H9 (cell line): ENCODE measurements at regions not wholly inside any gene's neighbourhood (a gene's known extent, or its start where the extent isn't known, plus 50 kb on each side); places are given as distances from the start of the nearest gene placed in this dataset.

Experiments
- DNase-seq: peaks from one replicate; pipeline ENCODE4 v3.0.0-alpha.2; 2017
- H2AFZ ChIP-seq: one replicate; pipeline ENCODE4 v1.6.1; 2013; ENCODE audit warnings: mild to moderate bottlenecking, low read length, control low read depth, moderate library complexity
- H2AK5ac ChIP-seq: 2 replicates; pipeline ENCODE4 v1.6.1; 2013; ENCODE audit warnings: low read length, control low read depth, mixed read lengths; ENCODE audit not compliant: insufficient read length
- H2BK120ac ChIP-seq: one replicate; pipeline ENCODE4 v1.6.1; 2013; ENCODE audit warnings: low read depth, mild to moderate bottlenecking, low read length, control low read depth, inconsistent platforms; ENCODE audit not compliant: poor library complexity, severe bottlenecking
- H2BK12ac ChIP-seq: 2 replicates; pipeline ENCODE4 v1.6.1; 2013; ENCODE audit warnings: low read length, control low read depth, mixed read lengths, low read depth; ENCODE audit not compliant: insufficient read length
- H2BK15ac ChIP-seq: 2 replicates; pipeline ENCODE4 v1.6.1; 2013; ENCODE audit warnings: low read depth, low read length, control low read depth
- H2BK20ac ChIP-seq: one replicate; pipeline ENCODE4 v1.6.1; 2013; ENCODE audit warnings: low read depth, mild to moderate bottlenecking, low read length, control low read depth, inconsistent platforms; ENCODE audit not compliant: poor library complexity, severe bottlenecking
- H2BK5ac ChIP-seq: 2 replicates; pipeline ENCODE4 v1.6.1; 2013; ENCODE audit warnings: low read length, control low read depth, mixed read lengths; ENCODE audit not compliant: insufficient read length
- H3K14ac ChIP-seq: 2 replicates; pipeline ENCODE4 v1.6.1; 2013; ENCODE audit warnings: low read length, control low read depth; ENCODE audit not compliant: insufficient read depth
- H3K18ac ChIP-seq: 2 replicates; pipeline ENCODE4 v1.6.1; 2013; ENCODE audit warnings: low read depth, mild to moderate bottlenecking, mixed read lengths, low read length, control low read depth; ENCODE audit not compliant: insufficient read length
- H3K23ac ChIP-seq: 2 replicates; pipeline ENCODE4 v1.6.1; 2013; ENCODE audit warnings: low read length, control low read depth, mixed read lengths, low read depth; ENCODE audit not compliant: insufficient read length
- H3K23me2 ChIP-seq: 2 replicates; pipeline ENCODE4 v1.6.1; 2013; ENCODE audit warnings: low read depth, mild to moderate bottlenecking, mixed read lengths, low read length, control low read depth; ENCODE audit not compliant: insufficient read length, poor library complexity, severe bottlenecking
- H3K27ac ChIP-seq: 2 replicates; pipeline ENCODE4 v1.5.1; 2013; ENCODE audit warnings: low read length, control low read depth, mixed read lengths, low read depth; ENCODE audit not compliant: insufficient read length
- H3K27me3 ChIP-seq: 2 replicates; pipeline ENCODE4 v1.6.1; 2013; ENCODE audit warnings: low read length, control low read depth, inconsistent platforms; ENCODE audit not compliant: insufficient read depth
- H3K4ac ChIP-seq: 2 replicates; pipeline ENCODE4 v1.6.1; 2013; ENCODE audit warnings: low read depth, mild to moderate bottlenecking, control low read depth, inconsistent platforms, low read length, moderate library complexity
- H3K4me1 ChIP-seq: 2 replicates; pipeline ENCODE4 v1.6.1; 2013; ENCODE audit warnings: low read length, control low read depth, inconsistent platforms; ENCODE audit not compliant: insufficient read depth
- H3K4me2 ChIP-seq: 2 replicates; pipeline ENCODE4 v1.6.1; 2013; ENCODE audit warnings: low read length, control low read depth, mixed read lengths; ENCODE audit not compliant: insufficient read length, insufficient read depth
- H3K56ac ChIP-seq: 2 replicates; pipeline ENCODE4 v1.6.1; 2013; ENCODE audit warnings: low read depth, mild to moderate bottlenecking, mixed read lengths, low read length, control low read depth; ENCODE audit not compliant: insufficient read length
- H3K79me1 ChIP-seq: 2 replicates; pipeline ENCODE4 v1.6.1; 2013; ENCODE audit warnings: low read depth, mild to moderate bottlenecking, moderate library complexity, low read length, control low read depth, inconsistent platforms; ENCODE audit not compliant: insufficient read depth, poor library complexity, severe bottlenecking
- H3K79me2 ChIP-seq: 2 replicates; pipeline ENCODE4 v1.6.1; 2013; ENCODE audit warnings: low read length, control low read depth, inconsistent platforms; ENCODE audit not compliant: insufficient read depth
- H3K9ac ChIP-seq: 2 replicates; pipeline ENCODE4 v1.6.1; 2013; ENCODE audit warnings: low read length, control low read depth, mixed read lengths; ENCODE audit not compliant: insufficient read length; ENCODE audit errors: extremely low read depth
- H3K9me3 ChIP-seq: one replicate; pipeline ENCODE4 v1.6.1; 2013; ENCODE audit warnings: low read depth, low read length, inconsistent platforms; ENCODE audit not compliant: control insufficient read depth
- H3T11ph ChIP-seq: one replicate; pipeline ENCODE4 v1.6.1; 2013; ENCODE audit warnings: mild to moderate bottlenecking, low read length, control low read depth, inconsistent platforms
- H4K20me1 ChIP-seq: one replicate; pipeline ENCODE4 v1.6.1; 2013; ENCODE audit not compliant: control insufficient read depth, insufficient read length, insufficient read depth
- H4K5ac ChIP-seq: 2 replicates; pipeline ENCODE4 v1.6.1; 2013; ENCODE audit warnings: low read depth, mild to moderate bottlenecking, mixed read lengths, low read length, control low read depth; ENCODE audit not compliant: insufficient read length
- H4K8ac ChIP-seq: replicated peaks from 2 replicates; pipeline ENCODE4 v1.6.1; 2013; ENCODE audit warnings: low read length, control low read depth, mixed read lengths, low read depth; ENCODE audit not compliant: insufficient read length
- H4K91ac ChIP-seq: 2 replicates; pipeline ENCODE4 v1.6.1; 2013; ENCODE audit warnings: low read depth, mild to moderate bottlenecking, moderate library complexity, mixed read lengths, low read length, control low read depth; ENCODE audit not compliant: insufficient read length
- H3K27ac Mint-ChIP-seq, 3 experiments: 2 replicates in 2 of 3; 3 replicates in 1 of 3; pipeline ENCODE4 v1.8.0; 2020 to 2021; ENCODE audit warnings: mixed read lengths in 3 of 3, mild to moderate bottlenecking in 1 of 3, moderate library complexity in 1 of 3
- H3K27me3 Mint-ChIP-seq: 2 replicates; pipeline ENCODE4 v1.8.0; 2021; ENCODE audit warnings: low read depth, mild to moderate bottlenecking, moderate library complexity, mixed read lengths
- H3K36me3 Mint-ChIP-seq, 3 experiments: 2 replicates in 2 of 3; 3 replicates in 1 of 3; pipeline ENCODE4 v1.8.0; 2020 to 2021; ENCODE audit warnings: low read depth in 3 of 3, mixed read lengths in 3 of 3; ENCODE audit not compliant: insufficient read depth in 1 of 3
- H3K4me1 Mint-ChIP-seq, 2 experiments: 2 replicates each; pipeline ENCODE4 v1.8.0; 2020; ENCODE audit warnings: mixed read lengths in 2 of 2
- H3K4me3 Mint-ChIP-seq, 2 experiments: 2 replicates in 1 of 2; 3 replicates in 1 of 2; pipeline ENCODE4 v1.8.0; 2020 to 2021; ENCODE audit warnings: mild to moderate bottlenecking in 2 of 2, mixed read lengths in 2 of 2, moderate library complexity in 1 of 2
- H3K9me3 Mint-ChIP-seq, 2 experiments: 2 replicates in 1 of 2; 3 replicates in 1 of 2; pipeline ENCODE4 v1.8.0; 2020; ENCODE audit warnings: mild to moderate bottlenecking in 2 of 2, mixed read lengths in 2 of 2, moderate library complexity in 1 of 2
- WGBS: extraction: QIAGEN DNeasy Blood & Tissue Kit; methylation state at CpG from one replicate; pipeline ENCODE4 v1.1.7; 2013; ENCODE audit warnings: missing lambda C conversion rate, low lambda C conversion rate, mixed read lengths; ENCODE audit not compliant: insufficient read length; ENCODE audit errors: extremely low coverage; 5-methylcytosine and 5-hydroxymethylcytosine counted together
- TF ChIP-seq, protein P1 (sequence below): fragments of 200-600 bp; sonication (generic); conservative IDR thresholded peaks from 3 replicates; pipeline ENCODE4 v1.8.0; 2021; ENCODE audit warnings: antibody characterized with exemption, mild to moderate bottlenecking

DNA sequence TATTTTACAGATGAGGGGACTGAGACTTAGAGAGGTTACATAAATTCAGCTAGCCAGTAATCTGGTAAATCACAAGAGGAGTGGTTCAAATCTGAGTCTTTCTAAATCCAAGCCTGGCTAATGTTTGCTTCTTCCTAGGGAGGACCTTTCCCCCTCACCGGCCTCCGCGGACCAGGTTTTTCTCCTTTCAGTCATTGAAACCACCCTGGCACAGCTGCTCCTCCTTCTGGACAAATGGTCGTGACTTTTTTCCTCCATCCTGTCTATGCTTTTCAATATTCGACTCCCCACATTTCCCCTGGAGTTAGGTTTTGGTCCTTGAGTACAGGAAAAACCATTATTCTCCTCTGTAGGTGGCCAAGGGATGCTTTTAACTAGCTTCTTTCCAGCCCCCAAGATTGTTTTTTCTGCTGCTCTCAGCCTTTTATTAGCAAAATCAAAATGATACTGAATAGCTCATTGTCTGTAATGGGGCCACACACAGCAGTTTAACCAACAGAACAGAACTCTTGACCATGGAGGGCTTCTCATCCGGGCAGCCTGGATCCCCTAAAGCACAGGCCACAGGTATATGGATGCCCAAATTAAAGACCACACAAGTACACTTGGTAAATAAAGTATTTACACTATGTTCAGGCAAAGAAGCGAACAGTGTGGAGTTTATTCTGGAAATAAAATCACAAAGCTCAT is 85.9 kb upstream of the KLHL25 start:
- no peak overlapping the region for H3K9ac ChIP-seq
- H2BK12ac ChIP-seq, result no peak overlapping the region
- H2AFZ ChIP-seq, result no peak overlapping the region
- H3K79me2 ChIP-seq, result no peaks in the 10 kb centered on the region
- H4K91ac ChIP-seq, result no peak overlapping the region
- Mint-ChIP-seq H3K36me3 (no peaks in the 10 kb centered on the region; a peak in 2 of 7 replicates), H3K4me1 (peaks cover 2 to 7% of the 10 kb centered on the region in 2 experiments), H3K9me3 (peaks cover 0 to 6% of the 10 kb centered on the region in 2 experiments; a peak in 2 of 5 replicates), H3K27ac (no peak overlapping the region), H3K27me3 (peaks cover 7% of the 10 kb centered on the region; the same call in 1 of the 2 replicates), H3K4me3 (no peak overlapping the region)
- no peaks in the 10 kb centered on the region for H3K79me1 ChIP-seq
- H3K4me2 ChIP-seq, result no peak overlapping the region
- DNase-seq, result no peak
- no peak overlapping the region for H3K23ac ChIP-seq
- H2AK5ac ChIP-seq, result no peak overlapping the region
- TF ChIP-seq, protein P1, sequence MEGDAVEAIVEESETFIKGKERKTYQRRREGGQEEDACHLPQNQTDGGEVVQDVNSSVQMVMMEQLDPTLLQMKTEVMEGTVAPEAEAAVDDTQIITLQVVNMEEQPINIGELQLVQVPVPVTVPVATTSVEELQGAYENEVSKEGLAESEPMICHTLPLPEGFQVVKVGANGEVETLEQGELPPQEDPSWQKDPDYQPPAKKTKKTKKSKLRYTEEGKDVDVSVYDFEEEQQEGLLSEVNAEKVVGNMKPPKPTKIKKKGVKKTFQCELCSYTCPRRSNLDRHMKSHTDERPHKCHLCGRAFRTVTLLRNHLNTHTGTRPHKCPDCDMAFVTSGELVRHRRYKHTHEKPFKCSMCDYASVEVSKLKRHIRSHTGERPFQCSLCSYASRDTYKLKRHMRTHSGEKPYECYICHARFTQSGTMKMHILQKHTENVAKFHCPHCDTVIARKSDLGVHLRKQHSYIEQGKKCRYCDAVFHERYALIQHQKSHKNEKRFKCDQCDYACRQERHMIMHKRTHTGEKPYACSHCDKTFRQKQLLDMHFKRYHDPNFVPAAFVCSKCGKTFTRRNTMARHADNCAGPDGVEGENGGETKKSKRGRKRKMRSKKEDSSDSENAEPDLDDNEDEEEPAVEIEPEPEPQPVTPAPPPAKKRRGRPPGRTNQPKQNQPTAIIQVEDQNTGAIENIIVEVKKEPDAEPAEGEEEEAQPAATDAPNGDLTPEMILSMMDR, result no peak
- no peak overlapping the region for H3K4ac ChIP-seq
- no peak overlapping the region for H2BK20ac ChIP-seq
- H3K4me1 ChIP-seq, result no peaks in the 10 kb centered on the region
- no peak overlapping the region for H3K27ac ChIP-seq
- H3K18ac ChIP-seq, result no peak overlapping the region
- H3K14ac ChIP-seq, result no peak overlapping the region
- WGBS, result no CpG with 5 or more reads among the region's 7 CpGs
- no peak overlapping the region for H4K8ac ChIP-seq
- no peaks in the 10 kb centered on the region for H3K23me2 ChIP-seq
- no peaks in the 10 kb centered on the region for H4K20me1 ChIP-seq
- H3K56ac ChIP-seq, result no peak overlapping the region
- H2BK5ac ChIP-seq, result no peak overlapping the region
- no peaks in the 10 kb centered on the region for H3K27me3 ChIP-seq
- no peak overlapping the region for H3T11ph ChIP-seq
- no peak overlapping the region for H2BK120ac ChIP-seq
- H3K9me3 ChIP-seq, result no peaks in the 10 kb centered on the region
- H4K5ac ChIP-seq, result no peak overlapping the region
- no peak overlapping the region; the same call in 1 of the 2 replicates for H2BK15ac ChIP-seq
